ENCODE measurements at regions not wholly inside any gene's neighbourhood (a gene's known extent, or its start where the extent isn't known, plus 50 kb on each side); places are given as distances from the start of the nearest gene placed in this dataset.

DNA sequence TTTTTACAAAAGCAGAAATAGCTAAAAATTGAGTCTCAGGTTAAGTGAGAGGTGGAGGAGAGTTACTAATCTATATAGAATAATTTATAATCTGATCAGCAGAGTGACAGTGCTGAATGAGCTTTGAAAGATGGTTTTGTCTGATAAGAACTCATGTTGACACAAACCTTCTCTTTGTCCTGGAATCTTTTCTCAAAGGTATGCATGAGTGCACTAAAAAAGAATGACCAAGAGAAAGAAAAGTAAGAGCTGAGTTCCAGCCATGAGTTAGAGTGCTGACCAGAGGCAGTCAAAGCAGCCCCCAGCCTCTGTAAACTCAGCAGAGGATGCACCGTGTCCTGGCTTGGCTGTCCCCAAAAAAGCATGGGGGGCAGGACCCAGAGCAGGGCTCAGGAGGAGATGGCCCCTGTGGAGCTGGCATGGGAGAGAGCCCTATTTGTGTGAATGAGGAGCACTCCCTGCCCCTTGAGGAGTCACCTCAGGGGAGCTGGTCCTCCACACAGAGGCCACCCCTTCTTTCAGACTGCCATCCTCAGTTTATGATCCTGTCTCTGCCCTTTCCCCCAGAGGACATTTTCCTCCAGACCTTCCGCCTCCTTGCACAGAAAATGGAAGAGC, 129.8 kb downstream of the SEC23A start:
- TF ChIP-seq CTCF (IDR thresholded peaks at IDR 0.05; ENCODE audit: low read depth, low read length), result no peak
- H3K4me3 ChIP-seq (ENCODE audit: low read depth, low read length), result no peak overlapping the region

GRCh38 chr14:38972511-38972910, 130.5 kb downstream of the SEC23A start:
- TF ChIP-seq CTCF (IDR thresholded peaks at IDR 0.05; ENCODE audit: low read depth, low read length), result no peak
- no peak overlapping the region for H3K4me3 ChIP-seq (ENCODE audit: low read depth, low read length)

GRCh38 chr14:38971258-38971921, 131.6 kb downstream of the SEC23A start:
- no peak for TF ChIP-seq CTCF (IDR thresholded peaks at IDR 0.05; ENCODE audit: low read depth, low read length)

DNA sequence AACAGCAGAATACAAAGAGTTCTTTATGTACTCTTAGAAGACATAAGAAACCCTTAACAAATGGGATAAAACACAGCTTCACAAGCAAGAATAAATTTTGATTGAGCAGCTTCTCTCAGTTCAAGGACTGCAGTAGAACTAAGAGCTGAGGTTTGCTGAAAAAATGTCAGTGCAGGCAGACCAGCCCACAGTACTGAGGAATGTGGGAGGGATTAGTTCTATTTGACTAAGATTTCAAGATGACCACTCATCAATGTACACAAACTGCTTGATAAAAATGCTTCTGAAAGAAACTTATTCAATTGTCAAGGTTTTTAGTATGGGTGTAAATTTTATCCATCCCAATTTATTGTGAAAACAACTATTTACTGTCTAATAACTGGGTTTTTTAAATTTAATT, 138.4 kb downstream of the SEC23A start:
- TF ChIP-seq CTCF (IDR thresholded peaks at IDR 0.05; ENCODE audit: low read depth, low read length), result no peak
- no peak overlapping the region for H3K4me3 ChIP-seq (ENCODE audit: low read depth, low read length)

More at GRCh38 chr14:38971258-38971921, 131.6 kb downstream of the SEC23A start:
- H3K4me3 ChIP-seq (ENCODE audit: low read depth, low read length), result no peak overlapping the region

GRCh38 chr14:38960946-38961531, 142.0 kb downstream of the SEC23A start:
- no peak for TF ChIP-seq CTCF (IDR thresholded peaks at IDR 0.05; ENCODE audit: low read depth, low read length)
- H3K4me3 ChIP-seq (ENCODE audit: low read depth, low read length), result no peak overlapping the region

DNA sequence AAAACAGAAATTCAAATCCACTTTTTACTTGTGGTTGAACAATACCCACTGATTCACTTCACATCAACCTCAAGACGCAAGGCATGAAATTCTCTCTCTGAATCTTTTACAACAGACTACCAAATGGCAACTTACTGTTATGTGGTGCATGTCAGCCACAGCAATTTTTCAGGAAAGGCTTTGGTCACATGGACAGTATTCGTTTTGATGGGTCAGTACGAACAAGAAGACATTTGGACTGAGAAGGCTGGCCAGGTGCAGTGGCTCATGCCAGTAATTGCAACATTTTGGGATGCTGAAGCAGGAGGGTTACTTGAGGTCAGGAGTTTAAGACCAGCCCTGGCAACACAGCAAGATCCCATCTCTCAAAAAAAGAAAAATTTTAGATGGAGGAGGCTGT, 144.0 kb downstream of the SEC23A start:
- no peak overlapping the region for H3K4me3 ChIP-seq (ENCODE audit: low read depth, low read length)
- no peak for TF ChIP-seq CTCF (IDR thresholded peaks at IDR 0.05; ENCODE audit: low read depth, low read length)

DNA sequence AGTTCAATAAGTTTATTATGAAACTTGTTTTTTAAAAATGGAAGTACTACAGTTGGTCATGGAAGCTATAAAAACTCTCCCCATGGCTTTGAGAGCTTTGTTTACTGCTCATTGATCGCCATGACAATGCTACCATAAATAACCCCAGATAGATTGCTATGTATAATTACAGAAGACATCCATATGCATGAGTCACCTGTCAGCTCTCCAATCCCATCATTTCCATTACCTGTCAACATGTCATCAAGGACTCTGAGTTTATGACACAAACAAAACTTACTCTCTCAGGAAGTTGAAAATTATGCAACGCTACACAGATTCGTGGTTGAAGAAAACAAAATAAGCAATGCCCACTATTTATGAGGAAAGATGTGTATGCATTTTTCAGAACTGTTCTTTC, 144.4 kb downstream of the SEC23A start:
- no peak for TF ChIP-seq CTCF (IDR thresholded peaks at IDR 0.05; ENCODE audit: low read depth, low read length)
- no peak overlapping the region for H3K4me3 ChIP-seq (ENCODE audit: low read depth, low read length)

Measured in WI38 (cell line).